ENCODE measurements at regions not wholly inside any gene's neighbourhood (a gene's known extent, or its start where the extent isn't known, plus 50 kb on each side); places are given as distances from the start of the nearest gene placed in this dataset.
A peak's percentile ranks its signal among the peaks of the same experiment; 100 is the strongest.
"Not testable (repeated sequence)": the region's sequence is repeated elsewhere in the genome, so short reads cannot be mapped to it uniquely, and the experiment has no call there.

GRCh38 chr16:62738666-62739460 is 702.6 kb upstream of the CDH8 start:
- Histone ChIP-seq H3K4me3 (ENCODE audit: low read length) (no peak overlapping the region), H3K4me1 (ENCODE audit: control insufficient read depth, insufficient read depth, low read length) (no peaks in the 10 kb centered on the region), H3K27me3 (ENCODE audit: control insufficient read depth, insufficient read depth) (no peaks in the 10 kb centered on the region), H3K9me3 (ENCODE audit: control insufficient read depth, low read length) (no peaks in the 10 kb centered on the region), H3K27ac (ENCODE audit: low read length) (no peak overlapping the region)
- peak in 1 of 2 donors; percentile 38 for ATAC-seq
- DNase-seq = peak in 1 of 3 donors; percentile 33
- WGBS = 37% methylated on average over 3 of the region's 3 CpGs
- intact Hi-C loops (cut with DNase I) = no loop called here

GRCh38 chr16:62732092-62732491 is 695.9 kb upstream of the CDH8 start:
- DNase-seq (no peak), ATAC-seq (no peak)
- Histone ChIP-seq H3K4me3 (ENCODE audit: low read length) (no peak overlapping the region), H3K4me1 (ENCODE audit: control insufficient read depth, insufficient read depth, low read length) (no peaks in the 10 kb centered on the region), H3K27ac (ENCODE audit: low read length) (no peak overlapping the region), H3K27me3 (ENCODE audit: control insufficient read depth, insufficient read depth) (no peaks in the 10 kb centered on the region), H3K9me3 (ENCODE audit: control insufficient read depth, low read length) (no peaks in the 10 kb centered on the region)
- intact Hi-C loops (cut with DNase I) = no loop called here

- H3K27me3 ChIP-seq (ENCODE audit: control insufficient read depth, insufficient read depth); H3K27ac ChIP-seq (ENCODE audit: low read length); ATAC-seq; H3K4me3 ChIP-seq (ENCODE audit: low read length); H3K4me1 ChIP-seq (ENCODE audit: control insufficient read depth, insufficient read depth, low read length); intact Hi-C loops (cut with DNase I); H3K9me3 ChIP-seq (ENCODE audit: control insufficient read depth, low read length): not testable (repeated sequence)
- WGBS = 88% methylated on average over 48 of the region's 48 CpGs
- peak in 2 of 3 donors; percentile 33 to 47 for DNase-seq
These were observed 688.5 kb upstream of the CDH8 start for GRCh38 chr16:62724670-62725269.

GRCh38 chr16:62720651-62721050 is 684.4 kb upstream of the CDH8 start:
- Histone ChIP-seq H3K4me3 (ENCODE audit: low read length) (no peak overlapping the region), H3K9me3 (ENCODE audit: control insufficient read depth, low read length) (no peaks in the 10 kb centered on the region), H3K27ac (ENCODE audit: low read length) (no peak overlapping the region), H3K27me3 (ENCODE audit: control insufficient read depth, insufficient read depth) (no peaks in the 10 kb centered on the region), H3K4me1 (ENCODE audit: control insufficient read depth, insufficient read depth, low read length) (no peaks in the 10 kb centered on the region)
- 76% methylated on average over 5 of the region's 5 CpGs for WGBS
- intact Hi-C loops (cut with DNase I) = no loop called here
- DNase-seq (no peak), ATAC-seq (no peak)

- Histone ChIP-seq H3K9me3 (ENCODE audit: control insufficient read depth, low read length) (no peaks in the 10 kb centered on the region), H3K4me3 (ENCODE audit: low read length) (no peak overlapping the region), H3K27me3 (ENCODE audit: control insufficient read depth, insufficient read depth) (no peaks in the 10 kb centered on the region), H3K27ac (ENCODE audit: low read length) (no peak overlapping the region), H3K4me1 (ENCODE audit: control insufficient read depth, insufficient read depth, low read length) (no peaks in the 10 kb centered on the region)
- WGBS = 53% methylated on average over 2 of the region's 2 CpGs
- intact Hi-C loops (cut with DNase I) = no loop called here
- DNase-seq = no peak
- no peak for ATAC-seq
These were observed 680.8 kb upstream of the CDH8 start for GRCh38 chr16:62717026-62717425.

- no peak for ATAC-seq
- H3K4me3 ChIP-seq (ENCODE audit: low read length) = no peak overlapping the region
- H3K4me1 ChIP-seq (ENCODE audit: control insufficient read depth, insufficient read depth, low read length) = no peaks in the 10 kb centered on the region
- WGBS = 87% methylated on average over 1 of the region's 1 CpG
- H3K27ac ChIP-seq (ENCODE audit: low read length) = no peak overlapping the region
- H3K27me3 ChIP-seq (ENCODE audit: control insufficient read depth, insufficient read depth) = no peaks in the 10 kb centered on the region
- no peak for DNase-seq
- intact Hi-C loops (cut with DNase I) = no loop called here
- no peaks in the 10 kb centered on the region for H3K9me3 ChIP-seq (ENCODE audit: control insufficient read depth, low read length)
These were observed 679.5 kb upstream of the CDH8 start for GRCh38 chr16:62715701-62716100.

- intact Hi-C loops (cut with DNase I) = no loop called here
- no peak overlapping the region for H3K27ac ChIP-seq (ENCODE audit: low read length)
- 81% methylated on average over 1 of the region's 1 CpG for WGBS
- no peak for DNase-seq
- no peaks in the 10 kb centered on the region for H3K27me3 ChIP-seq (ENCODE audit: control insufficient read depth, insufficient read depth)
- H3K4me1 ChIP-seq (ENCODE audit: control insufficient read depth, insufficient read depth, low read length) = no peaks in the 10 kb centered on the region
- ATAC-seq = no peak
- H3K9me3 ChIP-seq (ENCODE audit: control insufficient read depth, low read length) = no peaks in the 10 kb centered on the region
- no peak overlapping the region for H3K4me3 ChIP-seq (ENCODE audit: low read length)
These were observed 676.3 kb upstream of the CDH8 start for GRCh38 chr16:62712566-62712965.

GRCh38 chr16:62711797-62712196 is 675.6 kb upstream of the CDH8 start:
- ATAC-seq (no peak), DNase-seq (no peak)
- 89% methylated on average over 8 of the region's 8 CpGs for WGBS
- H3K9me3 ChIP-seq (ENCODE audit: control insufficient read depth, low read length) = no peaks in the 10 kb centered on the region
- H3K27ac ChIP-seq (ENCODE audit: low read length) = no peak overlapping the region
- H3K4me3 ChIP-seq (ENCODE audit: low read length) = no peak overlapping the region
- no peaks in the 10 kb centered on the region for H3K4me1 ChIP-seq (ENCODE audit: control insufficient read depth, insufficient read depth, low read length)
- intact Hi-C loops (cut with DNase I) = no loop called here
- H3K27me3 ChIP-seq (ENCODE audit: control insufficient read depth, insufficient read depth) = no peaks in the 10 kb centered on the region

- Histone ChIP-seq H3K27me3 (ENCODE audit: control insufficient read depth, insufficient read depth) (no peaks in the 10 kb centered on the region), H3K9me3 (ENCODE audit: control insufficient read depth, low read length) (no peaks in the 10 kb centered on the region), H3K4me1 (ENCODE audit: control insufficient read depth, insufficient read depth, low read length) (no peaks in the 10 kb centered on the region), H3K27ac (ENCODE audit: low read length) (no peak overlapping the region), H3K4me3 (ENCODE audit: low read length) (no peak overlapping the region)
- no peak for ATAC-seq
- WGBS = 61% methylated on average over 8 of the region's 8 CpGs
- intact Hi-C loops (cut with DNase I) = no loop called here
- DNase-seq = no peak
These were observed 673.6 kb upstream of the CDH8 start for GRCh38 chr16:62709794-62710193.

- H3K4me1 ChIP-seq (ENCODE audit: control insufficient read depth, insufficient read depth, low read length) = no peaks in the 10 kb centered on the region
- no peak overlapping the region for H3K4me3 ChIP-seq (ENCODE audit: low read length)
- intact Hi-C loops (cut with DNase I) = no loop called here
- no peaks in the 10 kb centered on the region for H3K9me3 ChIP-seq (ENCODE audit: control insufficient read depth, low read length)
- H3K27ac ChIP-seq (ENCODE audit: low read length) = no peak overlapping the region
- no peak for ATAC-seq
- no peak for DNase-seq
- no peaks in the 10 kb centered on the region for H3K27me3 ChIP-seq (ENCODE audit: control insufficient read depth, insufficient read depth)
- WGBS = 79% methylated on average over 3 of the region's 3 CpGs
These were observed 665.2 kb upstream of the CDH8 start for GRCh38 chr16:62701426-62701825.

GRCh38 chr16:62700426-62701294 is 664.4 kb upstream of the CDH8 start:
- Histone ChIP-seq H3K27me3 (ENCODE audit: control insufficient read depth, insufficient read depth) (no peaks in the 10 kb centered on the region), H3K4me3 (ENCODE audit: low read length) (no peak overlapping the region), H3K9me3 (ENCODE audit: control insufficient read depth, low read length) (no peaks in the 10 kb centered on the region), H3K27ac (ENCODE audit: low read length) (no peak overlapping the region), H3K4me1 (ENCODE audit: control insufficient read depth, insufficient read depth, low read length) (no peaks in the 10 kb centered on the region)
- intact Hi-C loops (cut with DNase I) = no loop called here
- WGBS = 69% methylated on average over 5 of the region's 5 CpGs
- DNase-seq (no peak), ATAC-seq (no peak)

Data from right cardiac atrium (tissue), 5 donors.